ENCODE measurements at regions not wholly inside any gene's neighbourhood (a gene's known extent, or its start where the extent isn't known, plus 50 kb on each side); places are given as distances from the start of the nearest gene placed in this dataset.
"Not testable (repeated sequence)": the region's sequence is repeated elsewhere in the genome, so short reads cannot be mapped to it uniquely, and the experiment has no call there.

DNA sequence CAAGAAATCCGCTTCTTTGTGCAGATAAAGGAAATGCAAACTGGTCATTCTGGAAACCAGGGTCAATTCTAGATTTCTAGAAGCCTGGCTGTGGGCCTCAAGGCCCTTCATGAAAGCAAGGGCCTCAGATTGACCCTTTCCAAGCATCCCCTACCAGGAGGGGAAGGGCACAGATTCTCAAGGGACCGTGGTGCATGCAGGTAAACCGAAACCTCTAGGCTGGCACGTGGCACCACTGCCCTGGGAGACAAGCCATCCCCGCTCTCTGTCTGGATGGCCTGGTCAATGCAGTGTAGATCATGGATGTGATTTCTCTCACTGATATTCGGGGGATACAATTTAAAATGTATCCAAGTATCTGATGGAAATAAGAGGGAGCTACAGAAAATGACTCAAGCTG lies 69.4 kb downstream of the TOMM20 start:
- Histone ChIP-seq H3K27ac (ENCODE audit: low read length) (no peak overlapping the region), H3K27me3 (ENCODE audit: insufficient read depth, low read length) (no peaks in the 10 kb centered on the region), H3K4me3 (ENCODE audit: low read length) (no peak overlapping the region), H3K4me1 (ENCODE audit: insufficient read depth, low read length) (peaks cover 16% of the 10 kb centered on the region), H3K9me3 (ENCODE audit: insufficient read depth, low read depth, low read length) (no peaks in the 10 kb centered on the region), H3K36me3 (ENCODE audit: insufficient read depth, low read depth, low read length) (no peaks in the 10 kb centered on the region), H3K9ac (ENCODE audit: low read depth, low read length) (no peak overlapping the region)

DNA sequence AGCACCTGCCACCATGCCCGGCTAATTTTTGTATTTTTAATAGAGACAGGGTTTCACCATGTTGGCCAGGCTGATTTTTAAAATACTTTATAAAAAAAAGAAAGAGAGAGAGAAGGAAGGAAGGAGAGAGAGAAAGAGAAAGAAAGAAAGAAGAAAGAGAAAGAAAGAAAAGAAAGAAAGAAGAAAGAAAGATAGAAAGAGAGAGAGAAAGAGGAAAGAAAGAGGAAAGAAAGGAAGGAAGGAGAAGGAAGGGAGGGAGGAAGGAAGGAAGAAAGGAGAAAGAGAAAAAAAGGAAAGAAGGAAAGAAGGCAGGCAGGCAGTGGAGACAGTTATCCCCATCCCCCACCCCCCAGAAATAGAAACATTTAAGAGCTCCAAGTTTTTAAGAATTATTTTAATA lies 69.9 kb downstream of the TOMM20 start:
- Histone ChIP-seq H3K4me1 (ENCODE audit: insufficient read depth, low read length) (peaks cover 16% of the 10 kb centered on the region), H3K4me3 (ENCODE audit: low read length) (no peak overlapping the region), H3K36me3 (ENCODE audit: insufficient read depth, low read depth, low read length) (no peaks in the 10 kb centered on the region), H3K9ac (ENCODE audit: low read depth, low read length) (no peak overlapping the region), H3K9me3 (ENCODE audit: insufficient read depth, low read depth, low read length) (no peaks in the 10 kb centered on the region), H3K27me3 (ENCODE audit: insufficient read depth, low read length) (no peaks in the 10 kb centered on the region), H3K27ac (ENCODE audit: low read length) (no peak overlapping the region)

GRCh38 chr1:235057385-235058306 lies 71.0 kb downstream of the TOMM20 start:
- Histone ChIP-seq H3K27me3 (ENCODE audit: insufficient read depth, low read length) (no peaks in the 10 kb centered on the region), H3K4me3 (ENCODE audit: low read length) (no peak overlapping the region), H3K9ac (ENCODE audit: low read depth, low read length) (no peak overlapping the region), H3K36me3 (ENCODE audit: insufficient read depth, low read depth, low read length) (no peaks in the 10 kb centered on the region), H3K9me3 (ENCODE audit: insufficient read depth, low read depth, low read length) (no peaks in the 10 kb centered on the region), H3K27ac (ENCODE audit: low read length) (no peak overlapping the region), H3K4me1 (ENCODE audit: insufficient read depth, low read length) (peaks cover 16% of the 10 kb centered on the region)

GRCh38 chr1:235056937-235057336 lies 71.7 kb downstream of the TOMM20 start:
- Histone ChIP-seq H3K9me3 (ENCODE audit: insufficient read depth, low read depth, low read length) (no peaks in the 10 kb centered on the region), H3K27ac (ENCODE audit: low read length) (no peak overlapping the region), H3K4me1 (ENCODE audit: insufficient read depth, low read length) (peaks cover 16% of the 10 kb centered on the region), H3K27me3 (ENCODE audit: insufficient read depth, low read length) (no peaks in the 10 kb centered on the region), H3K9ac (ENCODE audit: low read depth, low read length) (no peak overlapping the region), H3K36me3 (ENCODE audit: insufficient read depth, low read depth, low read length) (no peaks in the 10 kb centered on the region), H3K4me3 (ENCODE audit: low read length) (no peak overlapping the region)

- Histone ChIP-seq H3K27me3 (ENCODE audit: insufficient read depth, low read length) (no peaks in the 10 kb centered on the region), H3K36me3 (ENCODE audit: insufficient read depth, low read depth, low read length) (no peaks in the 10 kb centered on the region), H3K9ac (ENCODE audit: low read depth, low read length) (no peak overlapping the region), H3K27ac (ENCODE audit: low read length) (no peak overlapping the region), H3K9me3 (ENCODE audit: insufficient read depth, low read depth, low read length) (no peaks in the 10 kb centered on the region), H3K4me3 (ENCODE audit: low read length) (no peak overlapping the region), H3K4me1 (ENCODE audit: insufficient read depth, low read length) (peaks cover 5% of the 10 kb centered on the region; the same call in 1 of the 2 replicates)
Measured at GRCh38 chr1:235054936-235055335, 73.7 kb downstream of the TOMM20 start.

- no peak overlapping the region for H3K9ac ChIP-seq (ENCODE audit: low read depth, low read length)
- H3K36me3 ChIP-seq (ENCODE audit: insufficient read depth, low read depth, low read length) = no peaks in the 10 kb centered on the region
- no peak overlapping the region for H3K27ac ChIP-seq (ENCODE audit: low read length)
- peaks cover 5% of the 10 kb centered on the region; the same call in 1 of the 2 replicates for H3K4me1 ChIP-seq (ENCODE audit: insufficient read depth, low read length)
- no peak overlapping the region for H3K4me3 ChIP-seq (ENCODE audit: low read length)
- H3K27me3 ChIP-seq (ENCODE audit: insufficient read depth, low read length) = no peaks in the 10 kb centered on the region
- no peaks in the 10 kb centered on the region for H3K9me3 ChIP-seq (ENCODE audit: insufficient read depth, low read depth, low read length)
Measured at GRCh38 chr1:235054466-235054865, 74.2 kb downstream of the TOMM20 start.

DNA sequence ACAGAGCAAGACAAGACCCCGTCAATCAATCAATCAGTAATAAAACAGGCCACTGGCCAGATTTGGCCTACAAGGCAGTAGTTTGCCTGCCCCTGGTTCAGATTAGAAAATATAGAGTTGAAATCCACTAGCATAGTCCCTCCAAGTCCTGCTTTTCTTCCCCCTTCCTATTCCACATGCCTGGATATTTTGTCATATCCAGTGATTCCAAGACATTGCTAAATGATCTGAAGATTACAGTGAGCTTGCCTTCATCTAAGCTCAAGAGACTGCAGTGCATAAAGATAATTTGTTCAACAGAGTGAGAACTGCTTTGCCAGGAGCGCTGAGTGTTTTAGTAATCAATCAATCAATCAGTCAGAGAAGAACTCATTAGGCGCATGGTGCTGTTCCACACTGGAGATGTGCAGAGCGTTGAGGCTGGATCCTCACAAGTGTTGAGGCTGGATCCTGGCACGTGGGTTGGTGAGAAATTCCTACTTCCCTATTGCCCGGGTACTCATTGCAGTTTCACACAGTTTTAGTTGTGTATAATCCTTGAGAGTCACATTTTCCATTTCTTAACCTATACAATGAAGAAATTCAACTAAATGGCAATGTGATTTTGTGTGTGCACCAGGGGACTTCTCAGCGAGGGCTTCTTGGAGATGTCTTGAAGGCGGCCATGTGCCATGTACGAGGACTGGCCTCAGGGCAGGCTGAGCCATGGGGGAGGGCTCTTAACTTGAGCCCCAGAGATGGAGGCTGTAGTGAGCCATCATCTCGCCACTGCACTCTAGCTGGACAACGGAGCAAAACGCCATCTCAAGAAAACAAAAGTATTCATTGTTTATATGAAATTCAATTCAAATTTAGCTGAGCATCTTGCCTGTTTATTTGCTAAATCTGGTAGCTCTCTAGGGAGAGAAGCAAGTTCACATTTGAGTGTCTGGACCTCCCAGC lies 76.3 kb downstream of the TOMM20 start:
- H3K27me3 ChIP-seq (ENCODE audit: insufficient read depth, low read length) = no peaks in the 10 kb centered on the region
- peaks cover 5% of the 10 kb centered on the region; the same call in 1 of the 2 replicates for H3K4me1 ChIP-seq (ENCODE audit: insufficient read depth, low read length)
- no peak overlapping the region for H3K4me3 ChIP-seq (ENCODE audit: low read length)
- H3K9ac ChIP-seq (ENCODE audit: low read depth, low read length) = no peak overlapping the region
- no peaks in the 10 kb centered on the region for H3K9me3 ChIP-seq (ENCODE audit: insufficient read depth, low read depth, low read length)
- H3K27ac ChIP-seq (ENCODE audit: low read length) = no peak overlapping the region
- H3K36me3 ChIP-seq (ENCODE audit: insufficient read depth, low read depth, low read length) = no peaks in the 10 kb centered on the region

GRCh38 chr1:235051521-235051920 lies 77.1 kb downstream of the TOMM20 start:
- Histone ChIP-seq H3K36me3 (ENCODE audit: insufficient read depth, low read depth, low read length) (no peaks in the 10 kb centered on the region), H3K27me3 (ENCODE audit: insufficient read depth, low read length) (no peaks in the 10 kb centered on the region), H3K9ac (ENCODE audit: low read depth, low read length) (no peak overlapping the region), H3K4me3 (ENCODE audit: low read length) (no peak overlapping the region), H3K4me1 (ENCODE audit: insufficient read depth, low read length) (peaks cover 5% of the 10 kb centered on the region; the same call in 1 of the 2 replicates), H3K27ac (ENCODE audit: low read length) (no peak overlapping the region), H3K9me3 (ENCODE audit: insufficient read depth, low read depth, low read length) (no peaks in the 10 kb centered on the region)

DNA sequence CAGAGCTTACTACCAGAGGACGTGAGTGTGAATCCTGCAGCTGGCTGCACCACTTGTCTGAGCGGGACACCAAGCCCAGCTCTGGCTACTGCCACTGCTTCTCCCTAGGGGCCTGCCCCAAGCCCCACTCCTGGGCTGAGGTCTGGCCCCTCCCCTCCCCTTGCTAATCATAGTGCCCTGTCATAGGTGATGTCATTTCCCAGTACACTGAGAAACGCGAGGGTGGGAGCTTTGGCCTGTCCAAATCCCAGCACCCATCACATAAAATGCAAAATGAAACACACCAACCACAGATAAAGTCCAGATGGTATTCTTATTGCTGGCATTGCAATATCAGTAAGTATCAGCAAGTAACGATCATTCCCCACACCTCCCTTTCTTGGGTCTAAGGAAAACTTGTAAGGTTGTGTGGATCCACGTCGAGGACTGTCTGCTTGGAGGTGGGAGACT lies 77.7 kb downstream of the TOMM20 start:
- H3K9ac ChIP-seq (ENCODE audit: low read depth, low read length) = no peak overlapping the region
- H3K4me1 ChIP-seq (ENCODE audit: insufficient read depth, low read length) = peaks cover 5% of the 10 kb centered on the region; the same call in 1 of the 2 replicates
- H3K9me3 ChIP-seq (ENCODE audit: insufficient read depth, low read depth, low read length) = no peaks in the 10 kb centered on the region
- H3K36me3 ChIP-seq (ENCODE audit: insufficient read depth, low read depth, low read length) = no peaks in the 10 kb centered on the region
- no peak overlapping the region for H3K4me3 ChIP-seq (ENCODE audit: low read length)
- no peak overlapping the region for H3K27ac ChIP-seq (ENCODE audit: low read length)
- H3K27me3 ChIP-seq (ENCODE audit: insufficient read depth, low read length) = no peaks in the 10 kb centered on the region

- not testable (repeated sequence) for H3K4me3 ChIP-seq (ENCODE audit: low read length); H3K27ac ChIP-seq (ENCODE audit: low read length); H3K36me3 ChIP-seq (ENCODE audit: insufficient read depth, low read depth, low read length); H3K9ac ChIP-seq (ENCODE audit: low read depth, low read length); H3K9me3 ChIP-seq (ENCODE audit: insufficient read depth, low read depth, low read length); H3K4me1 ChIP-seq (ENCODE audit: insufficient read depth, low read length); H3K27me3 ChIP-seq (ENCODE audit: insufficient read depth, low read length)
Measured at GRCh38 chr1:235049716-235050378, 78.8 kb downstream of the TOMM20 start.

DNA sequence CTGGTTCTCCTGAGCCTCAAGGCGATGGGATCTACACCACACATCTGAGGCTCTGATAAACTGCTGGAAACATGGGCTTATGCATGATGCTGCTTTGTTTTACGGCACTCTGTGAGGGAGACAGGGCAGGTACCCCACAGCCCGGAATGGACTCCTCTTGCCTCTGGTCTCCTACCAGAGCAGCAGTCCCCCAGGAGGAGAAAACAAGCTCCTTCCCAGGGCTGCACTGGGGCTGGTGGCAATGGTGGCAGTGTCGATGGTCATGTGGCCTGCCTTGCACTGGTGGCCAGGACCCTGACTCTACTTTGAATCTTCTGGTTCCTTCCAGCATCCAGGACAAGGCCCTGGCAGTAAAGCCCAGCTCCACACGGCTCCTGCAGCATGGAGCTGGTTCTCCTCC lies 79.4 kb downstream of the TOMM20 start:
- Histone ChIP-seq H3K4me1 (ENCODE audit: insufficient read depth, low read length) (peaks cover 5% of the 10 kb centered on the region; the same call in 1 of the 2 replicates), H3K27me3 (ENCODE audit: insufficient read depth, low read length) (no peaks in the 10 kb centered on the region), H3K4me3 (ENCODE audit: low read length) (no peak overlapping the region), H3K9ac (ENCODE audit: low read depth, low read length) (no peak overlapping the region), H3K36me3 (ENCODE audit: insufficient read depth, low read depth, low read length) (no peaks in the 10 kb centered on the region), H3K9me3 (ENCODE audit: insufficient read depth, low read depth, low read length) (no peaks in the 10 kb centered on the region), H3K27ac (ENCODE audit: low read length) (no peak overlapping the region)

Data from iPS-20b (cell line).